ENCODE measurements at regions not wholly inside any gene's neighbourhood (a gene's known extent, or its start where the extent isn't known, plus 50 kb on each side); places are given as distances from the start of the nearest gene placed in this dataset.

GRCh38 chr6:145069966-145070365 is 665.4 kb downstream of the EPM2A start:
- Histone ChIP-seq H3K36me3 (ENCODE audit: insufficient read depth, low read depth, low read length) (no peaks in the 10 kb centered on the region), H3K9me3 (ENCODE audit: insufficient read depth, low read depth, low read length) (no peaks in the 10 kb centered on the region), H3K27ac (ENCODE audit: low read length) (no peak overlapping the region), H3K27me3 (ENCODE audit: insufficient read depth, low read length) (no peaks in the 10 kb centered on the region), H3K4me3 (ENCODE audit: low read length) (no peak overlapping the region), H3K9ac (ENCODE audit: low read depth, low read length) (no peak overlapping the region), H3K4me1 (ENCODE audit: insufficient read depth, low read length) (no peaks in the 10 kb centered on the region)

GRCh38 chr6:145070791-145071190 is 664.5 kb downstream of the EPM2A start:
- Histone ChIP-seq H3K27me3 (ENCODE audit: insufficient read depth, low read length) (no peaks in the 10 kb centered on the region), H3K36me3 (ENCODE audit: insufficient read depth, low read depth, low read length) (no peaks in the 10 kb centered on the region), H3K9ac (ENCODE audit: low read depth, low read length) (no peak overlapping the region), H3K9me3 (ENCODE audit: insufficient read depth, low read depth, low read length) (no peaks in the 10 kb centered on the region), H3K4me3 (ENCODE audit: low read length) (no peak overlapping the region), H3K4me1 (ENCODE audit: insufficient read depth, low read length) (no peaks in the 10 kb centered on the region), H3K27ac (ENCODE audit: low read length) (no peak overlapping the region)

GRCh38 chr6:145071836-145072235 is 663.5 kb downstream of the EPM2A start:
- no peaks in the 10 kb centered on the region for H3K4me1 ChIP-seq (ENCODE audit: insufficient read depth, low read length)
- no peak overlapping the region for H3K27ac ChIP-seq (ENCODE audit: low read length)
- H3K4me3 ChIP-seq (ENCODE audit: low read length): no peak overlapping the region
- H3K9ac ChIP-seq (ENCODE audit: low read depth, low read length): no peak overlapping the region
- no peaks in the 10 kb centered on the region for H3K9me3 ChIP-seq (ENCODE audit: insufficient read depth, low read depth, low read length)
- no peaks in the 10 kb centered on the region for H3K36me3 ChIP-seq (ENCODE audit: insufficient read depth, low read depth, low read length)
- H3K27me3 ChIP-seq (ENCODE audit: insufficient read depth, low read length): no peaks in the 10 kb centered on the region

- no peak overlapping the region for H3K9ac ChIP-seq (ENCODE audit: low read depth, low read length)
- H3K27ac ChIP-seq (ENCODE audit: low read length): no peak overlapping the region
- H3K27me3 ChIP-seq (ENCODE audit: insufficient read depth, low read length): no peaks in the 10 kb centered on the region
- H3K36me3 ChIP-seq (ENCODE audit: insufficient read depth, low read depth, low read length): no peaks in the 10 kb centered on the region
- no peaks in the 10 kb centered on the region for H3K9me3 ChIP-seq (ENCODE audit: insufficient read depth, low read depth, low read length)
- H3K4me1 ChIP-seq (ENCODE audit: insufficient read depth, low read length): no peaks in the 10 kb centered on the region
- H3K4me3 ChIP-seq (ENCODE audit: low read length): no peak overlapping the region
Measured at GRCh38 chr6:145073811-145074210, 661.5 kb downstream of the EPM2A start.

- H3K4me3 ChIP-seq (ENCODE audit: low read length): no peak overlapping the region
- H3K9ac ChIP-seq (ENCODE audit: low read depth, low read length): no peak overlapping the region
- H3K36me3 ChIP-seq (ENCODE audit: insufficient read depth, low read depth, low read length): no peaks in the 10 kb centered on the region
- no peaks in the 10 kb centered on the region for H3K4me1 ChIP-seq (ENCODE audit: insufficient read depth, low read length)
- H3K27me3 ChIP-seq (ENCODE audit: insufficient read depth, low read length): no peaks in the 10 kb centered on the region
- no peaks in the 10 kb centered on the region for H3K9me3 ChIP-seq (ENCODE audit: insufficient read depth, low read depth, low read length)
- no peak overlapping the region for H3K27ac ChIP-seq (ENCODE audit: low read length)
Measured at GRCh38 chr6:145074805-145075204, 660.5 kb downstream of the EPM2A start.

GRCh38 chr6:145075425-145075824 is 659.9 kb downstream of the EPM2A start:
- Histone ChIP-seq H3K27ac (ENCODE audit: low read length) (no peak overlapping the region), H3K9me3 (ENCODE audit: insufficient read depth, low read depth, low read length) (no peaks in the 10 kb centered on the region), H3K9ac (ENCODE audit: low read depth, low read length) (no peak overlapping the region), H3K36me3 (ENCODE audit: insufficient read depth, low read depth, low read length) (no peaks in the 10 kb centered on the region), H3K27me3 (ENCODE audit: insufficient read depth, low read length) (no peaks in the 10 kb centered on the region), H3K4me3 (ENCODE audit: low read length) (no peak overlapping the region), H3K4me1 (ENCODE audit: insufficient read depth, low read length) (no peaks in the 10 kb centered on the region)

GRCh38 chr6:145076115-145076841 is 659.0 kb downstream of the EPM2A start:
- no peaks in the 10 kb centered on the region for H3K36me3 ChIP-seq (ENCODE audit: insufficient read depth, low read depth, low read length)
- H3K4me3 ChIP-seq (ENCODE audit: low read length): no peak overlapping the region
- H3K9ac ChIP-seq (ENCODE audit: low read depth, low read length): no peak overlapping the region
- no peaks in the 10 kb centered on the region for H3K4me1 ChIP-seq (ENCODE audit: insufficient read depth, low read length)
- no peaks in the 10 kb centered on the region for H3K27me3 ChIP-seq (ENCODE audit: insufficient read depth, low read length)
- H3K9me3 ChIP-seq (ENCODE audit: insufficient read depth, low read depth, low read length): no peaks in the 10 kb centered on the region
- no peak overlapping the region for H3K27ac ChIP-seq (ENCODE audit: low read length)

- H3K36me3 ChIP-seq (ENCODE audit: insufficient read depth, low read depth, low read length): no peaks in the 10 kb centered on the region
- no peaks in the 10 kb centered on the region for H3K4me1 ChIP-seq (ENCODE audit: insufficient read depth, low read length)
- no peaks in the 10 kb centered on the region for H3K27me3 ChIP-seq (ENCODE audit: insufficient read depth, low read length)
- no peak overlapping the region for H3K27ac ChIP-seq (ENCODE audit: low read length)
- no peak overlapping the region for H3K9ac ChIP-seq (ENCODE audit: low read depth, low read length)
- H3K4me3 ChIP-seq (ENCODE audit: low read length): no peak overlapping the region
- no peaks in the 10 kb centered on the region for H3K9me3 ChIP-seq (ENCODE audit: insufficient read depth, low read depth, low read length)
Measured at GRCh38 chr6:145077382-145077781, 657.9 kb downstream of the EPM2A start.

GRCh38 chr6:145080651-145081050 is 654.7 kb downstream of the EPM2A start:
- no peaks in the 10 kb centered on the region for H3K4me1 ChIP-seq (ENCODE audit: insufficient read depth, low read length)
- no peak overlapping the region for H3K4me3 ChIP-seq (ENCODE audit: low read length)
- H3K27ac ChIP-seq (ENCODE audit: low read length): no peak overlapping the region
- H3K9ac ChIP-seq (ENCODE audit: low read depth, low read length): no peak overlapping the region
- no peaks in the 10 kb centered on the region for H3K9me3 ChIP-seq (ENCODE audit: insufficient read depth, low read depth, low read length)
- H3K27me3 ChIP-seq (ENCODE audit: insufficient read depth, low read length): no peaks in the 10 kb centered on the region
- H3K36me3 ChIP-seq (ENCODE audit: insufficient read depth, low read depth, low read length): no peaks in the 10 kb centered on the region

GRCh38 chr6:145081677-145082076 is 653.6 kb downstream of the EPM2A start:
- Histone ChIP-seq H3K9me3 (ENCODE audit: insufficient read depth, low read depth, low read length) (no peaks in the 10 kb centered on the region), H3K9ac (ENCODE audit: low read depth, low read length) (no peak overlapping the region), H3K27ac (ENCODE audit: low read length) (no peak overlapping the region), H3K36me3 (ENCODE audit: insufficient read depth, low read depth, low read length) (no peaks in the 10 kb centered on the region), H3K27me3 (ENCODE audit: insufficient read depth, low read length) (no peaks in the 10 kb centered on the region), H3K4me1 (ENCODE audit: insufficient read depth, low read length) (no peaks in the 10 kb centered on the region; the same call in 1 of the 2 replicates), H3K4me3 (ENCODE audit: low read length) (no peak overlapping the region)

GRCh38 chr6:145082359-145082758 is 653.0 kb downstream of the EPM2A start:
- Histone ChIP-seq H3K27ac (ENCODE audit: low read length) (no peak overlapping the region), H3K9me3 (ENCODE audit: insufficient read depth, low read depth, low read length) (no peaks in the 10 kb centered on the region), H3K9ac (ENCODE audit: low read depth, low read length) (no peak overlapping the region), H3K4me1 (ENCODE audit: insufficient read depth, low read length) (no peaks in the 10 kb centered on the region; the same call in 1 of the 2 replicates), H3K4me3 (ENCODE audit: low read length) (no peak overlapping the region), H3K27me3 (ENCODE audit: insufficient read depth, low read length) (no peaks in the 10 kb centered on the region), H3K36me3 (ENCODE audit: insufficient read depth, low read depth, low read length) (no peaks in the 10 kb centered on the region)

- H3K36me3 ChIP-seq (ENCODE audit: insufficient read depth, low read depth, low read length): no peaks in the 10 kb centered on the region
- H3K27ac ChIP-seq (ENCODE audit: low read length): no peak overlapping the region
- no peak overlapping the region for H3K4me3 ChIP-seq (ENCODE audit: low read length)
- H3K4me1 ChIP-seq (ENCODE audit: insufficient read depth, low read length): no peaks in the 10 kb centered on the region; the same call in 1 of the 2 replicates
- no peak overlapping the region for H3K9ac ChIP-seq (ENCODE audit: low read depth, low read length)
- H3K27me3 ChIP-seq (ENCODE audit: insufficient read depth, low read length): no peaks in the 10 kb centered on the region
- H3K9me3 ChIP-seq (ENCODE audit: insufficient read depth, low read depth, low read length): no peaks in the 10 kb centered on the region
Measured at GRCh38 chr6:145086197-145086596, 649.1 kb downstream of the EPM2A start.

Measured in iPS-20b (cell line).